Left ventricle myocardium inferior (tissue), 1 donor: ENCODE measurements at regions not wholly inside any gene's neighbourhood (a gene's known extent, or its start where the extent isn't known, plus 50 kb on each side); places are given as distances from the start of the nearest gene placed in this dataset.

Source experiments
- DNase-seq: peaks from one replicate; pipeline ENCODE4 v3.0.0-alpha.2; 2020
- H3K27ac ChIP-seq: fragments of 200-600 bp; replicated peaks from 2 replicates; pipeline ENCODE4 v1.8.0; 2021
- H3K27me3 ChIP-seq: fragments of 200-600 bp; 2 replicates; pipeline ENCODE4 v1.8.0; 2021; ENCODE audit warnings: low read depth
- H3K36me3 ChIP-seq: fragments of 200-600 bp; 2 replicates; pipeline ENCODE4 v1.8.0; 2021
- H3K4me1 ChIP-seq: fragments of 200-600 bp; 2 replicates; pipeline ENCODE4 v1.8.0; 2021
- H3K4me3 ChIP-seq: fragments of 200-600 bp; 2 replicates; pipeline ENCODE4 v1.8.0; 2021; ENCODE audit warnings: mild to moderate bottlenecking, moderate library complexity
- H3K9me3 ChIP-seq: fragments of 200-600 bp; replicated peaks from 2 replicates; pipeline ENCODE4 v1.8.0; 2021
- intact Hi-C: fragments of 100-400 bp; cut with micrococcal nuclease; formaldehyde crosslinking; loops from one replicate; pipeline ENCODE4 v1.11.0; 2022
- TF ChIP-seq, protein P1 (sequence below): fragments of 200-600 bp; IDR thresholded peaks from 2 replicates; pipeline ENCODE4 v1.8.0; 2021; ENCODE audit warnings: antibody characterized with exemption, mild to moderate bottlenecking, borderline replicate concordance
- donor health status: DM: no; HTN: yes; CAD: no; lungs with severe emphysema.

DNA sequence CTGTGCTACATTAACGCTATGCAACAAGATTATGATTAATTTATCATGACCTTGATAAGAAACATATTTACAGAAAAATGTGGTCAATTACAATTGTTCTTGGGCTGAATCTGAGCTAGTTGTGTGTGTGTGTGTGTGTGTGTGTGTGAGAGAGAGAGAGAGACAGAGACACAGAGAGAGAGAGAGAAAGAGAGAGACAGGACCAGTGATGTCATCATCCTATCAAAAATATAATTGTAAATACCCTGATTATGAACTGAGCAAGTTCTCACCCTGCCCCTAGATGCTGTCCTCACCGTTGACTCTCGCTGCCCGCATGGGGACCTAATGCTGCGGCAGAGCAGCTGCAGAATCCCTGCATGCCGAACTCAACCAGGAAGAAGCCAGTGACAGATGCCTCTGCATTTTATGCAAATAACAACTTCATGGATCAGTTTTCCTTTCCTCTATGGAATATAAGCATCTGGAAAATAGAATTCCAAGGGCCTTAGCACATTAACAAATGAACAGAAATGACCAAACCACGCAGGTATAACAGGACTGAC is 512.5 kb downstream of the PLCL1 start:
- no peak for DNase-seq
- peaks cover 92% of the 10 kb centered on the region for H3K27me3 ChIP-seq
- intact Hi-C loops = loop anchor here (10.0 kb wide), 1 partner anchor 1168 kb away; no protein-coding TSS in a partner anchor
- no peaks in the 10 kb centered on the region for H3K36me3 ChIP-seq
- TF ChIP-seq, protein P1, sequence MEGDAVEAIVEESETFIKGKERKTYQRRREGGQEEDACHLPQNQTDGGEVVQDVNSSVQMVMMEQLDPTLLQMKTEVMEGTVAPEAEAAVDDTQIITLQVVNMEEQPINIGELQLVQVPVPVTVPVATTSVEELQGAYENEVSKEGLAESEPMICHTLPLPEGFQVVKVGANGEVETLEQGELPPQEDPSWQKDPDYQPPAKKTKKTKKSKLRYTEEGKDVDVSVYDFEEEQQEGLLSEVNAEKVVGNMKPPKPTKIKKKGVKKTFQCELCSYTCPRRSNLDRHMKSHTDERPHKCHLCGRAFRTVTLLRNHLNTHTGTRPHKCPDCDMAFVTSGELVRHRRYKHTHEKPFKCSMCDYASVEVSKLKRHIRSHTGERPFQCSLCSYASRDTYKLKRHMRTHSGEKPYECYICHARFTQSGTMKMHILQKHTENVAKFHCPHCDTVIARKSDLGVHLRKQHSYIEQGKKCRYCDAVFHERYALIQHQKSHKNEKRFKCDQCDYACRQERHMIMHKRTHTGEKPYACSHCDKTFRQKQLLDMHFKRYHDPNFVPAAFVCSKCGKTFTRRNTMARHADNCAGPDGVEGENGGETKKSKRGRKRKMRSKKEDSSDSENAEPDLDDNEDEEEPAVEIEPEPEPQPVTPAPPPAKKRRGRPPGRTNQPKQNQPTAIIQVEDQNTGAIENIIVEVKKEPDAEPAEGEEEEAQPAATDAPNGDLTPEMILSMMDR = no peak
- no peaks in the 10 kb centered on the region for H3K9me3 ChIP-seq
- H3K27ac ChIP-seq = no peak overlapping the region
- H3K4me1 ChIP-seq = no peaks in the 10 kb centered on the region
- no peak overlapping the region for H3K4me3 ChIP-seq

DNA sequence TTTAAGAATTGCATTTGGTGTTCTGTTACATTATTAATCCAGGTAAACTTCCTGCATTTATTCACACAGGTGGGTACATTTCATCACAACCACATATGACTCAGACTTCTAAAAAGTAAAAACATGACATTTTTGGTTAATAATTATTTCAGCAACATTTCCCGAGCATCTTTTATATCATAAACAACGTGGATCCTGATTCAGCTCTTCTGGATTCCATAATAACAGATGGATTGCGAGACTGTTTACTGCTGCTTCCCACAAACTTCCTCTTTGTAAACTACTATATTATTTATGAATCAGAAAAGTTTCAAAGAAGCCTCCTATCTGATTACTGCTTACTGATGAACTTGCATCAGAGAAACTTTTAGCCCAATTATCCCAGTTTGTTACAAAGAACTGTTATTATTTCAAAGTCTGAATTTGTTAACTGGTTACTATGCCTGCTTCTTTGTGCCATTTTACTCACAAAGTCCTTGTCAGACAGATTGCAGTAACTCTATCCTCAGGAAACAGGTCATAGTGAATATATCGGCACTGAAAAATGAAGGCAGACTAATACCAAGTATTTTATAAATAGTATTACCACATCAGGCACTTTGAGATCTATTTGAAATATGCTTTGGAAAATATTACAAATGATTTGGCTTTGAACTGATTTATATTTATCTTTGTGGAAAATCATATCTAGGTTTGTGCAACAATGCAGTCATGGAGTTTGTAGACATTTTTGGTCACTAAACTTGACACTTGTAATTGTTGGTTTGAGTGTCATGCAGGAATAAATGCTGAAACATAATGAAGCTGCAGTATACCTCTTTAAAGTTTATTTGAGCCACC is 511.6 kb downstream of the PLCL1 start:
- no peak overlapping the region for H3K27ac ChIP-seq
- H3K27me3 ChIP-seq = peaks cover 92% of the 10 kb centered on the region
- H3K4me1 ChIP-seq = no peaks in the 10 kb centered on the region
- no peak overlapping the region for H3K4me3 ChIP-seq
- no peaks in the 10 kb centered on the region for H3K36me3 ChIP-seq
- no peak for DNase-seq
- H3K9me3 ChIP-seq = no peaks in the 10 kb centered on the region
- intact Hi-C loops = loop anchor here (10.0 kb wide), 1 partner anchor 1169 kb away; no protein-coding TSS in a partner anchor
- TF ChIP-seq, protein P1 = no peak

DNA sequence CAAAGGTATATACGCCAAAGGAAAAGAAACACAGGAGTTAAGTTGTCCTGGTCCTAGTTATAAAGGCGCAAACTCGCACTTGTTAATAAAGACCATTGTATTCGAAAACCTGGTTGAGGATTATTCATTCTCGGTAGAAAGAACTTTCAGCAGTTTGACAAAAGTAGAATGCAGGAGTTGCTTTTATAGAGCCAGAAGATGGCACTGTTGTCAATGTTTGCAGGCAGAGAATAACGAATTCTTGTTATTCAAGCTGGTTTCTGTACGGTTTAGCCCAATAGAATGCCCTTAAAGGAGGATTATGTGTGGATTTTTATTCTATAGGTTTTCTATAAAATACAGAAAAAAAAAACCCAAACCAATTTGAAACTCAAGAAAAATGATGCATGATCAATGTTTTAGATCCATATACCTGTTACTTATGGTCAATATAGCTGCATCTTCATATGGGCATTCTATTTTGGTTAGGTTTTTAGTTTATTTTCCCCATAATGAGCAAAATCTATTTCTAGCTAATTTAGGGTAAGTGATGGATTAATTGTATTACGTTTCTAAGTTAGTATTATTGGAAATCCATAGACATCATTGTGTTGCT is 510.3 kb downstream of the PLCL1 start:
- H3K4me3 ChIP-seq = no peak overlapping the region
- no peak overlapping the region for H3K27ac ChIP-seq
- peaks cover 81% of the 10 kb centered on the region for H3K27me3 ChIP-seq
- H3K4me1 ChIP-seq = no peaks in the 10 kb centered on the region
- TF ChIP-seq, protein P1 = peak; percentile 69
- H3K9me3 ChIP-seq = no peaks in the 10 kb centered on the region
- no peak for DNase-seq
- no peaks in the 10 kb centered on the region for H3K36me3 ChIP-seq
- intact Hi-C loops = loop anchor here (10.0 kb wide), 1 partner anchor 1170 kb away; no protein-coding TSS in a partner anchor

DNA sequence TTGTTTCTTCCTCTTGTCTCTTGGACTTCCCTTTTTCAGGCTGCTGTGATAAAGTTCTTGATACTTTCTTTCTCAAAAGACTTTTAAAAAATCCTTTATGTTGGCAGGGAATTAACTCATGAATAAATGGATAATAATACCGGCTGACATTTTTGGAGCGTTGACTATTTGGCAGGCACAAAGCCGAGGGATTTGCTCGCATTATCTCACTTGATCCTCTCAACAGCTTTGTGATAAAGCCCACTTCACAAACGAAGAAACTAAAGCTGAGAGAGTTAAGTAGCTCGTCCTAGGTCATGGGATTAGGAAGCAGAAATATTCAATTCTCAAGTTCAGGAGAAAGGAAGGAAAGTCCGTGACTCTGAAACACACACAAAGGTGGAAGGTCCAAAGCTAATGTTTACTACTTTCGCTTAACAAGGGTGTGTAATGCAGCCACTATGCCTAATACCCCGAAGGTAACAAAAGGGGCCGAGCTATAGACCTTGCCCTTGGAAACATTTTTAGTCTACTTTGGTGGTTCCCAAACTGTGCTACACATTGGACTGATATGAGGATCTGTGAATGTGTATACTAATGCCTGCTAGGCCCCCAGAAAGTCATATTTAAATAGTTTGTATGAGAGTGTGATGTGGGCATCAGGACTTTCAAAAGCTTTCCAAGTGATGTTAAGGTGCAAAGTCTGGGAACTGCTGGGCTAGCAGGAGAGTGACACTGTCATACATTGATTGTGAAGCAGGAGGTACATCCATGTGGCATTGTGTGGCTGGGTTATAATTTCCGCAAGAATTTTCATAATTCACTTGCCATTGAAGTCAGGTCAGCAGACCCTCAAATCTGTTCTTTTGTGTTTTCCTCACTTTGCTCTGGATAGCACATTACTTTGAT is 508.4 kb downstream of the PLCL1 start:
- Histone ChIP-seq H3K4me3 (no peak overlapping the region), H3K27me3 (peaks cover 63% of the 10 kb centered on the region), H3K4me1 (no peaks in the 10 kb centered on the region), H3K27ac (no peak overlapping the region), H3K36me3 (no peaks in the 10 kb centered on the region), H3K9me3 (no peaks in the 10 kb centered on the region)
- intact Hi-C loops = loop anchor here (10.0 kb wide), 1 partner anchor 1172 kb away; no protein-coding TSS in a partner anchor
- DNase-seq = no peak
- TF ChIP-seq, protein P1 = no peak

DNA sequence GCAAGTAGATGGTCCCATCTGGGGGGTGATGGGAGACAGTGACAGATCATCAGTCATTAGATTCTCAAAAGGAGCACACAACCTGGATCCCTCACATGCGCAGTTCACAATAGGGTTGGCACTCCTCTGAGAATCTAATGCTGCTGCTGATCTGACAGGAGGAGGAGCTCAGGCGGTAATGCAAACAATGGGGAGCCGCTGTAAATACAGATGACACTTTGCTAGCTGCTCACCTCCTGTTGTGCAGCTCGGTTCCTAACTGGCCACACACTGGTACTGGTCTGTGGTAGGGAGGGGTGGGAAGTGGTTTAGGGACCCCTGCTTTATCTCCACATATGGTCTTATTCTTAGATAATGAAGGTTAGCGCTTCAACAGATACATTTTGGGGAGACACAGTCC is 506.6 kb downstream of the PLCL1 start:
- H3K36me3 ChIP-seq = no peaks in the 10 kb centered on the region
- TF ChIP-seq, protein P1 = no peak
- H3K27me3 ChIP-seq = peaks cover 56% of the 10 kb centered on the region
- no peak overlapping the region for H3K27ac ChIP-seq
- H3K4me1 ChIP-seq = no peaks in the 10 kb centered on the region
- H3K9me3 ChIP-seq = no peaks in the 10 kb centered on the region
- H3K4me3 ChIP-seq = no peak overlapping the region
- intact Hi-C loops = loop anchor here (10.0 kb wide), 1 partner anchor 1174 kb away; no protein-coding TSS in a partner anchor
- DNase-seq = no peak
